H9 (cell line): ENCODE measurements at regions not wholly inside any gene's neighbourhood (a gene's known extent, or its start where the extent isn't known, plus 50 kb on each side); places are given as distances from the start of the nearest gene placed in this dataset.

Experiments used
- DNase-seq: peaks from one replicate; pipeline ENCODE4 v3.0.0-alpha.2; 2017
- H2AFZ ChIP-seq: one replicate; pipeline ENCODE4 v1.6.1; 2013; ENCODE audit warnings: mild to moderate bottlenecking, low read length, control low read depth, moderate library complexity
- H2AK5ac ChIP-seq: 2 replicates; pipeline ENCODE4 v1.6.1; 2013; ENCODE audit warnings: low read length, control low read depth, mixed read lengths; ENCODE audit not compliant: insufficient read length
- H2BK120ac ChIP-seq: one replicate; pipeline ENCODE4 v1.6.1; 2013; ENCODE audit warnings: low read depth, mild to moderate bottlenecking, low read length, control low read depth, inconsistent platforms; ENCODE audit not compliant: poor library complexity, severe bottlenecking
- H2BK12ac ChIP-seq: 2 replicates; pipeline ENCODE4 v1.6.1; 2013; ENCODE audit warnings: low read length, control low read depth, mixed read lengths, low read depth; ENCODE audit not compliant: insufficient read length
- H2BK15ac ChIP-seq: 2 replicates; pipeline ENCODE4 v1.6.1; 2013; ENCODE audit warnings: low read depth, low read length, control low read depth
- H2BK20ac ChIP-seq: one replicate; pipeline ENCODE4 v1.6.1; 2013; ENCODE audit warnings: low read depth, mild to moderate bottlenecking, low read length, control low read depth, inconsistent platforms; ENCODE audit not compliant: poor library complexity, severe bottlenecking
- H2BK5ac ChIP-seq: 2 replicates; pipeline ENCODE4 v1.6.1; 2013; ENCODE audit warnings: low read length, control low read depth, mixed read lengths; ENCODE audit not compliant: insufficient read length
- H3K14ac ChIP-seq: 2 replicates; pipeline ENCODE4 v1.6.1; 2013; ENCODE audit warnings: low read length, control low read depth; ENCODE audit not compliant: insufficient read depth
- H3K18ac ChIP-seq: 2 replicates; pipeline ENCODE4 v1.6.1; 2013; ENCODE audit warnings: low read depth, mild to moderate bottlenecking, mixed read lengths, low read length, control low read depth; ENCODE audit not compliant: insufficient read length
- H3K23ac ChIP-seq: 2 replicates; pipeline ENCODE4 v1.6.1; 2013; ENCODE audit warnings: low read length, control low read depth, mixed read lengths, low read depth; ENCODE audit not compliant: insufficient read length
- H3K23me2 ChIP-seq: 2 replicates; pipeline ENCODE4 v1.6.1; 2013; ENCODE audit warnings: low read depth, mild to moderate bottlenecking, mixed read lengths, low read length, control low read depth; ENCODE audit not compliant: insufficient read length, poor library complexity, severe bottlenecking
- H3K27ac ChIP-seq: 2 replicates; pipeline ENCODE4 v1.5.1; 2013; ENCODE audit warnings: low read length, control low read depth, mixed read lengths, low read depth; ENCODE audit not compliant: insufficient read length
- H3K27me3 ChIP-seq: 2 replicates; pipeline ENCODE4 v1.6.1; 2013; ENCODE audit warnings: low read length, control low read depth, inconsistent platforms; ENCODE audit not compliant: insufficient read depth
- H3K4ac ChIP-seq: 2 replicates; pipeline ENCODE4 v1.6.1; 2013; ENCODE audit warnings: low read depth, mild to moderate bottlenecking, control low read depth, inconsistent platforms, low read length, moderate library complexity
- H3K4me1 ChIP-seq: 2 replicates; pipeline ENCODE4 v1.6.1; 2013; ENCODE audit warnings: low read length, control low read depth, inconsistent platforms; ENCODE audit not compliant: insufficient read depth
- H3K4me2 ChIP-seq: 2 replicates; pipeline ENCODE4 v1.6.1; 2013; ENCODE audit warnings: low read length, control low read depth, mixed read lengths; ENCODE audit not compliant: insufficient read length, insufficient read depth
- H3K56ac ChIP-seq: 2 replicates; pipeline ENCODE4 v1.6.1; 2013; ENCODE audit warnings: low read depth, mild to moderate bottlenecking, mixed read lengths, low read length, control low read depth; ENCODE audit not compliant: insufficient read length
- H3K79me1 ChIP-seq: 2 replicates; pipeline ENCODE4 v1.6.1; 2013; ENCODE audit warnings: low read depth, mild to moderate bottlenecking, moderate library complexity, low read length, control low read depth, inconsistent platforms; ENCODE audit not compliant: insufficient read depth, poor library complexity, severe bottlenecking
- H3K79me2 ChIP-seq: 2 replicates; pipeline ENCODE4 v1.6.1; 2013; ENCODE audit warnings: low read length, control low read depth, inconsistent platforms; ENCODE audit not compliant: insufficient read depth
- H3K9ac ChIP-seq: 2 replicates; pipeline ENCODE4 v1.6.1; 2013; ENCODE audit warnings: low read length, control low read depth, mixed read lengths; ENCODE audit not compliant: insufficient read length; ENCODE audit errors: extremely low read depth
- H3K9me3 ChIP-seq: one replicate; pipeline ENCODE4 v1.6.1; 2013; ENCODE audit warnings: low read depth, low read length, inconsistent platforms; ENCODE audit not compliant: control insufficient read depth
- H3T11ph ChIP-seq: one replicate; pipeline ENCODE4 v1.6.1; 2013; ENCODE audit warnings: mild to moderate bottlenecking, low read length, control low read depth, inconsistent platforms
- H4K20me1 ChIP-seq: one replicate; pipeline ENCODE4 v1.6.1; 2013; ENCODE audit not compliant: control insufficient read depth, insufficient read length, insufficient read depth
- H4K5ac ChIP-seq: 2 replicates; pipeline ENCODE4 v1.6.1; 2013; ENCODE audit warnings: low read depth, mild to moderate bottlenecking, mixed read lengths, low read length, control low read depth; ENCODE audit not compliant: insufficient read length
- H4K8ac ChIP-seq: replicated peaks from 2 replicates; pipeline ENCODE4 v1.6.1; 2013; ENCODE audit warnings: low read length, control low read depth, mixed read lengths, low read depth; ENCODE audit not compliant: insufficient read length
- H4K91ac ChIP-seq: 2 replicates; pipeline ENCODE4 v1.6.1; 2013; ENCODE audit warnings: low read depth, mild to moderate bottlenecking, moderate library complexity, mixed read lengths, low read length, control low read depth; ENCODE audit not compliant: insufficient read length
- H3K27ac Mint-ChIP-seq, 3 experiments: 2 replicates in 2 of 3; 3 replicates in 1 of 3; pipeline ENCODE4 v1.8.0; 2020 to 2021; ENCODE audit warnings: mixed read lengths in 3 of 3, mild to moderate bottlenecking in 1 of 3, moderate library complexity in 1 of 3
- H3K27me3 Mint-ChIP-seq: 2 replicates; pipeline ENCODE4 v1.8.0; 2021; ENCODE audit warnings: low read depth, mild to moderate bottlenecking, moderate library complexity, mixed read lengths
- H3K36me3 Mint-ChIP-seq, 3 experiments: 2 replicates in 2 of 3; 3 replicates in 1 of 3; pipeline ENCODE4 v1.8.0; 2020 to 2021; ENCODE audit warnings: low read depth in 3 of 3, mixed read lengths in 3 of 3; ENCODE audit not compliant: insufficient read depth in 1 of 3
- H3K4me1 Mint-ChIP-seq, 2 experiments: 2 replicates each; pipeline ENCODE4 v1.8.0; 2020; ENCODE audit warnings: mixed read lengths in 2 of 2
- H3K4me3 Mint-ChIP-seq, 2 experiments: 2 replicates in 1 of 2; 3 replicates in 1 of 2; pipeline ENCODE4 v1.8.0; 2020 to 2021; ENCODE audit warnings: mild to moderate bottlenecking in 2 of 2, mixed read lengths in 2 of 2, moderate library complexity in 1 of 2
- H3K9me3 Mint-ChIP-seq, 2 experiments: 2 replicates in 1 of 2; 3 replicates in 1 of 2; pipeline ENCODE4 v1.8.0; 2020; ENCODE audit warnings: mild to moderate bottlenecking in 2 of 2, mixed read lengths in 2 of 2, moderate library complexity in 1 of 2
- CTCF ChIP-seq: fragments of 200-600 bp; sonication (generic); conservative IDR thresholded peaks from 3 replicates; pipeline ENCODE4 v1.8.0; 2021; ENCODE audit warnings: antibody characterized with exemption, mild to moderate bottlenecking
- WGBS: extraction: QIAGEN DNeasy Blood & Tissue Kit; methylation state at CpG from one replicate; pipeline ENCODE4 v1.1.7; 2013; ENCODE audit warnings: missing lambda C conversion rate, low lambda C conversion rate, mixed read lengths; ENCODE audit not compliant: insufficient read length; ENCODE audit errors: extremely low coverage; 5-methylcytosine and 5-hydroxymethylcytosine counted together

GRCh38 chr2:12302140-12302539 lies 414.6 kb upstream of the TRIB2 start:
- no peaks in the 10 kb centered on the region for H3K79me2 ChIP-seq
- Mint-ChIP-seq H3K9me3 (no peaks in the 10 kb centered on the region; a peak in 1 of 5 replicates), H3K27ac (no peak overlapping the region), H3K4me3 (no peak overlapping the region), H3K27me3 (no peaks in the 10 kb centered on the region), H3K36me3 (no peaks in the 10 kb centered on the region; a peak in 1 of 7 replicates), H3K4me1 (peaks cover 11 to 16% of the 10 kb centered on the region in 2 experiments)
- H3T11ph ChIP-seq = no peak overlapping the region
- DNase-seq = no peak
- no peak overlapping the region for H2BK12ac ChIP-seq
- H2BK20ac ChIP-seq = no peak overlapping the region
- H4K91ac ChIP-seq = peak overlapping the region; percentile 69
- no peak overlapping the region for H3K4me2 ChIP-seq
- no peak overlapping the region for H3K27ac ChIP-seq
- no peaks in the 10 kb centered on the region for H3K9me3 ChIP-seq
- no peak overlapping the region for H3K9ac ChIP-seq
- no peak overlapping the region for H3K18ac ChIP-seq
- no peaks in the 10 kb centered on the region for H4K20me1 ChIP-seq
- no peaks in the 10 kb centered on the region for H3K79me1 ChIP-seq
- H4K5ac ChIP-seq = no peak overlapping the region
- no peaks in the 10 kb centered on the region for H3K4me1 ChIP-seq
- H3K23me2 ChIP-seq = no peaks in the 10 kb centered on the region
- H3K4ac ChIP-seq = no peak overlapping the region
- H2BK120ac ChIP-seq = no peak overlapping the region
- no peak for TF ChIP-seq CTCF
- no CpG with 5 or more reads among the region's 3 CpGs for WGBS
- no peaks in the 10 kb centered on the region for H3K27me3 ChIP-seq
- no peak overlapping the region for H3K14ac ChIP-seq
- no peak overlapping the region for H2BK5ac ChIP-seq
- no peak overlapping the region for H2BK15ac ChIP-seq
- no peak overlapping the region for H3K23ac ChIP-seq
- no peak overlapping the region for H4K8ac ChIP-seq
- H2AFZ ChIP-seq = no peak overlapping the region
- no peak overlapping the region for H2AK5ac ChIP-seq
- no peak overlapping the region for H3K56ac ChIP-seq
